ENCODE measurements at regions not wholly inside any gene's neighbourhood (a gene's known extent, or its start where the extent isn't known, plus 50 kb on each side); places are given as distances from the start of the nearest gene placed in this dataset.
"Not testable (repeated sequence)": the region's sequence is repeated elsewhere in the genome, so short reads cannot be mapped to it uniquely, and the experiment has no call there.

DNA sequence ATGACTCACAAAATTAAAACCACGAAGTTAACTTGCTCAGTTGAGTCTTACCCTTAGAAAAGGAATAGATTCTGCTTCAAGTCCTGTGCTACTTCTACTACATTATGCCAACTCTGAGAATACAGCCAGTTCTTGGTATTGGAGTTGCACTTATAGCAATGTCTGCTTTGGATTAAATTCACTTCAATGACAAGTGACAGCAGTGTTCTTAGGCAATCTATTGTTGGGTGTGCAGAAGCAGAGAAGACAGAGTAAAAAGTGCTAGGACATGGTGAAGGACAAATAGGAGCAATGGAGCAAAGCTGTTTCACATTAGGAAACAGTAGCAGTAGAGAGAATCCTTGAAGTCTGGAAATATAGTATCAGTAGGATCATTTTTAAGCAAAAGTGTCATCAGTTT, 713.1 kb downstream of the SI start:
- DNase-seq = no peak

DNA sequence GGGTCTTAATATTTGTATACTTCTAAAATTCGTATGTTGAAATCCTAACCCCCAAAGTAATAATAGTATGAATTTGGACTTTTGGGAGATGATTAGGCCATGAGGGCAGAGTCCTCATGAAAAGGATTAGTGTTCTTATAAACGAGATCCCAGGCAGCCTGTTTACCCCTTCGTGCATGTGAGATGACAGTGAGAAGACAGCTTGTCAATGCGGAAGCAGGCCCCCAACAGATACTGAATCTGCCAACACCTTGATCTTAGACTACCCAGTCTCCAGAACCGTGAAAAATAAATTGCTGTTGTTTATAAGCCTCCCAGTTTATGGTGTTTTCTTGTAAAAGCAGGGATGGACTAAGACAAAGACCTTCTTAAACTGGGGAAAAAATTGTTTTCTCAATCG, 714.2 kb downstream of the SI start:
- no peak for DNase-seq

DNA sequence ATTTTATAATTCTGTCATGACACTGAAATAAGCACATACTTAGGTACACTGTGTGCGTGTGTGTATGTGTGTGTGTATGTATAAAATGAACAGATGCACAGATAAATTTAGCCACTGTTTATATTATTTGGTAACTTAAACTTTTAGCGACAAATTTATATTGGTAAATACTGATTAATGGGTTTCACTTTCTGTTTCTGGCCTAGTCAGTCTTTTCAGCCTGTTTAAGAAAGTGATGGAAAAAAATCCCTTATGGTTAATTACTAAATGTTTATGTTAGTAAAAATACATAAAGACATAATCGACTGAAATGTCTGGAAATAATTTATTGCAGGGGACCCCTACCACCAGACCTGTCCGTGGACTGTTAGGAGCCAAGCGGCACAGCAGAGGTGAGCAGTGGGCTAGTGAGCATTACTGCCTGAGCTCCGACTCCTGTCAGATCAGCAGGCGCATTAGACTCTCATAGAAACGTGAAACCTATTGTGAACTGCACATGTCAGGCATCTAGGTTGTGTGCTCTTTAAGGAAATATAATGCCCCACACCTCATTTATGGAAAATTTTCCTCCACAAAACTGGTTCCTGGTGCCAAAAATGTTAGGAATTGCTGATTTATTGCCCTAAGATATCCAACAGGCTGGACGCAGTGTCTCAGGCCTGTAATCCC, 717.4 kb downstream of the SI start:
- DNase-seq = no peak

DNA sequence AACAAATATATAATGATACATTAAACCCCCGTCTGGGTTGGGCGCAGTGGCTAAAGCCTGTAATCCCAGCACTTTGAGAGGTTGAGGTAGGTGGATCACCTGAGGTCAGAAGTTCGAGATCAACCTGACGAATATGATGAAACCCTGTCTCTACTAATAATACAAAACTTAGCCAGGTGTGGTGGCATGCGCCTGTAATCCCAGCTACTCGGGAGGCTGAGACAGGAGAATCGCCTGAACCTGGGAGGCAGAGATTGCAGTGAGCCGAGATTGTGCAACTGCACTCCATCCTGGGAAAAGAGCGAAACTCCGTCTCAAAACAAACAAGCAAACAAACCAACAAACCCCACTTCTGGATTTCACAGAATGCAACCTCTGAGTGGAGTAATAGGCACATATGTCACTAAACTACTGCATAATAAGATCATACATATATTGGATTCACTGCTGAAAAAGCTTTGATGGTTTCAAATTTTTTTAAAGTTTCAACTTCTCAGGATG, 718.2 kb downstream of the SI start:
- DNase-seq = no peak

DNA sequence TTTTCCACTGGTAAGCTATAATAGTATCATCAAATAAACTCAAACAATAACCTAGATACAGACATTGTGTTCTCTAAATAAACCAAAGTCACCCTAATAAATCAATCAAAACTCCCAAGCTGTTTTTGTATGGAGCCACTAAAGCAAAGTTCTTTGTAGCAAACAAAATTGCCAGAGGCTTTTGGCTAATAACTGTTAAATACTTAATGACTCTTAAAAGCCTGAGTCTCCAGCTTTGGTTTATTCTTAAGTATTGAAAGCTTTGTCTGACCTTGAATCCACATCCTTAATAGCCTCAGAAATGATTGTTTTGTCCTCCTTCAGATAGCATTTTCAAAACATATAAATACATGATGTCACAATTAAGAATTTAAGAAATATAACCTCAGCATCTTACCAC, 725.3 kb downstream of the SI start:
- DNase-seq = no peak

DNA sequence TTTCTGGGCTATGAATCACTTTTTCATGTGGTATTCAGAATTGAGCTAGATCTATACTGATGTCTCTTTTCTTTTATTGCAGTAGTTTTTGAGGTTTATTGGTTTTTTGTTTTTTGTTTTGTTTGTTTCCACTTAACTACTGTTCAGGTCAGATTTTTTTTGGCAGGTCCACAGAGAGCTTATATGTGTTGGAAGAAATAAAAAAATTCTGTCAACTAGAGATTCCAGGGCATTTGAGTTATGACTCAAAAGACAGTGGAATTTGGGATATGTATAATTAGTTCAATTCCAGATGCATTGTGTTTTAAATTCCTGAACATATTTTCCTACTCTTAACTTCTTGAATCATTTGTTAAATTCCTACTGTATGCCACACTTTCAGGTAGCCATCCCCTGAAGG, 727.2 kb downstream of the SI start:
- DNase-seq = no peak

DNA sequence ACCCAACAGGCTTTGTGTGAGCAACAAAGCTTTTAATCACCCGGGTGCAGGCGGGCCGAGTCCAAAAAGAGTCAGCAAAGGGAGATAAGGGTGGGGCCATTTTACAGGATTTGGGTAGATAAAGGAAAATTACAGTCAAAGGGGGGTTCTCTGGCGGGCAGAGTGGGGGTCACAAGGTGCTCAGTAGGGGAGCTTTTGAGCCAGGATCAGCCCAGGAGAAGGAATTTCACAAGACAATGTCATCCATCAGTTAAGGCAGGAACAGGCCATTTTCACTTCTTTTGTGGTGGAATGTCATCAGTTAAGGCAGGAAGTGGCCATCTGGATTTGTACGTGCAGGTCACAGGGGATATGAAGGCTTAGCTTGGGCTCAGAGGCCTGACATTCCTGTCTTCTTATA, 736.1 kb downstream of the SI start:
- DNase-seq = not testable (repeated sequence)

DNA sequence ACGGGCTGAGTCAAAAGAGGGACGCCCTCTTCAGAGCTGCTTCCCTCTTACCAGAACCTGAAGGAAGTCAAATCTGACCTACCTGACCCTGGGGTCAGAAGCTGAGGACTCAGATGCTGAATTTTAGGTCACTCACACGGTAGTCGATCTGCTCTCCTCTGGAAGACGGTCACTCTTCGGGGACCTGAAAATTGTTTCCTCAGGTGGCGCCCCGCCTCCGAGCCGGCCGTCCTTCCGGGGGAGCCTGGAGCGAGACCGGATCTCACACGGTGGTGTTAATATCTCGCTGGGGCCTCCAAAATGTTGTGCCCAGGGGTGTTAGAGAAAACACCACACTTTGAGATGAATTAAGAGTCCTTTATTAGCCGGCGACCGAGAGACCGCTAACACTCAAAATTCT, 737.2 kb downstream of the SI start:
- no peak for DNase-seq

DNA sequence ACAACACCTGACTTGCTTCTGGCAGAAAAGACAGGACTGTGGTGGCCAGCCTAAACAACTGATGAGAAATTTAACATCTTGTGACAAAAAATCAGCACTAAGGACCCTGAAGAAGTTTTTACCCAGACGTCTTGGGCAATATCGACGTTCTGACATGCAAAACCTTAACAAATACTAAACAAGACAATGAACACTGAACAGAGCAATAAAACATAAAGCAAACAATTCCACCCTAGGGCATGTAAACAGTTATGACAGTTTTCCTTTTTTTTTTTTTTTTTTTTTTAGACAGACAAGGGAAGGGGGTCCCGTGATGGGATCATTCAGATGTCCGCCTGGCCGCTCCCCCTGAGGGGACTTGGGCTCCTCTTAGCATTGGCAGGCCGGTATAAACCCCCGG, 738.0 kb downstream of the SI start:
- DNase-seq = no peak

DNA sequence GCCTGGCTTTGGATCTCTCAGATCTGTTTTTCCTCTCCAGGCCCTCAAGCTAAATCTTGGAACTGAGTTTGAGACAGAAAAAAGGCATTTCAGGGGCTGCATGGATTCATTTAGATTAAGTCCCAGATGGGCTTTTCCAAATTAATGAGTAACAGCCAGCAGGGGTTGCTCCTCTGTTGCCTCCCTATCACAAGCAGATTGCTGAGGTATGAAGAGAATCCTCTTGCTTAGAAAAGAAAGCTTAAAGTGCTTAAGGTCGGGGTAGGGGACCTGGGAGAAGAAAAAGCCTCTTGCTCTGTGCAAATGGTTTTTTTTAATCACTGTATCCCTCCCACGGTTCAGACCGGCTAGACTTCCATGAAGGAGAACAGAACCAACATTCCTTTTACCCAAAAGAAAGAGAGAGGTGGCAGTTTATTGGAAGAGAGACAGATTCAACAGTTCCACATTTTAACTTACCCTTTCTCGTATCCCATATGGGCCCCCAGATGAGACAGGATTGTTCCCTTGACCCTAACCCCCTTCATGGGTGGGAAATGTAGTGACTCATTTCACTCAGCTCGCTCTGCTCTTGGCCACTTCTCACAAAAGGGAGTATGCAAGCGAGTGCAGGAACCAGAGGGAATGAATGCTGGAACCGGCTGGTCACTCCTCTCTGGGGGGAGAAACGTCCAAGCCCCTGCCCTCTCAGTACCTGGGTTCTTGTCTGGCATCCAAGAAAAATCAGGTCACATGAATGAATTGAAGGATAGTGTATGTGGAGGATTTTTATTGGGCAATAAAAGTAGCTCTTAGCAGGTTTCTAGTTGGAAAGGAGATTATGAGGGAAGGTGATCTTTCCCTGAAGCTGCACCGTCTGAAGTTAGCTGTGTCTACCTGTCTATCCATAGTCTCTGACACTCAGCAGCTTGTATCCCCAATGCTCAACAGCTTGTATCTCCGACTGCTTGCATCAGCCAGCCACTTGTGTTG, 745.2 kb downstream of the SI start:
- DNase-seq = no peak

DNA sequence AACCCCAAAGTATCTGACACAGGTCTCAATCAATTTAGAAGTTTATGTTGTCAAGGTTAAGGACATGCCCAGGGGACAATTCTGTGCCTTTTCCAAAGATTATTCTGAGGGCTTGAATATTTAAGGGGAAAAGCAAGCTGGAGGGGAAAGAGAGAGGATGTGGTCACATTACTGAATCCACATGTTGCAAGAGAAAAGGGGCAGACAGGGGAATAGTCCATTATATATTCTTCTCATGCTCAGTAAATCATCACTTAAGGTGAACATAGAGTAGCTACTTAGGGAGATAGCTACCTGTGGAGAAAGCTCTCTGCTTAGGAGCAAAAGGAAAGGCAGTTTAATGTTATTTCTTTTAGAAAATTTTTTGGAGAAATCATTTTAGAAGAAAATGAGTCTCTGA, 751.6 kb downstream of the SI start:
- no peak for DNase-seq

DNA sequence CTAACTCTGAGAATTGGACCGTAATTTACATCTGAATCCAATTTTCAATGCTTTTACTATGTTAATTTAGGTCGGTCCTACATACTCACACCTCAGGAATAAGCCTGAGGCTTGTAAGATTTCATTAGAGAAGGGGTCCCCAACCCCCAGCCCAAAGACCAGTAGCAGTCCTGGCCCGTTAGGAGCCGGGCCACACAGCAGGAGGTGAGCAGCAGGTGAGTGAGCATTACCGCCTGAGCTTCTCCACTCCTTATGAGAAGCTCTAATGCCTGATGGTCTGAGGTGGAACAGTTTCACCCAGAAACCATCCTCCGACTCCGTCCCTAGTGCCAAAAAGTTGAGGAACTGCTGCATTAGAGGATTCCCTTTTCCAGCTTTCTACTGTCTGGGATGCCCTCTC, 757.3 kb downstream of the SI start:
- no peak for DNase-seq

DNA sequence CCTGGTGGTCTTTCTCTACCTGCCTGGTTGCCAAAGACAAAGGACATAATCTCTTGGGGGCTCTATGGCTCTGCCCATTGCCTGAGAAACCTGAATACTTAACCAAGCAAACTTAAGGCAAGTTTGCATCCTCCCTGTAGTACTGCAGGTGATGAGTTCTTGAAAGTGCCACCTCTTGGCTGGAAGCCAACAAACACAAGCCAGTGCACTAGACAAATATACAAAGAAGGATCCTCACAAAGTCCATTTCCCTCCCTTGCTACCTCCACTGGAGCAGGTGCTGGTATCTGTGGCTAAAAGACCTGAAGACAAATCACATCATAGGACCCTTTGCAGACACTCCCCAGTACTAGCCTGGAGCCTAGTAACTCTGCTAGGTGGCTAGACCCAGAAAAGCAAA, 772.3 kb downstream of the SI start:
- no peak for DNase-seq

DNA sequence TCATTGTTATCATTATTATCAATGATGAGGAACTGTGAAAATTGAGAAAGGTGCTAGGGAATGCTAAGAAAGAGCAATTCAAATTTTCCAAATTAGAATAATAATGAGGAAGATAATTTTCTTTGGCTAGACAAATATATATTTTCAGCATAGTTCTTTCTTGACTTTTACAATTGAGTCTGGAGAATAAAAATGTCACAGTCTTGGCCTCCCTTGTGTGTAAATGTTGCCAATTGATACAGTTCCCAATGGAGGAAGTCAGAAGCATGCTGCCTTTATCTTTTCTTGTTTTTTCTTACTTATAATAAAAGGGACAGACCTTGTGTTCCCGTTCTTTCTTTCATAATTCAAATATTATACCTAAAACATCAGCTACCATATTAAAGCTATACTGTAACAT, 774.4 kb downstream of the SI start:
- no peak for DNase-seq

DNA sequence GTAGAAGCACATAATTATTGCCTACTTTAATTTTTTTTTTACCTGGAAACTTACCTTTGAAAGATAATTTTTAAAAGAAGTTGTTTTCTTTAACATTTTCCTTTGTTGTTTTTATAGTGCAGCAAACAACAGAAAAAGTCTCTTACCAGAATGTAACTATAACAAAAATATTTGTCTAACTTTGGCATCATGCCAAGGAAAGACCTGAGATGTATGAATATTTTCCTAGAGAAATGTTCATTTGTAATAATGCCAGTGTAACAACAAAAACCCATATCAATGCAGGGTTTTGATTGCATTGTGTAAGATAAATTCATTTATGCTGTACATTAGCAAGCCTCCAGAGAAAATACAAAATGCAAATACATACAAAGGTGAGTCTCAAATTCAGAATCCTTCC, 775.7 kb downstream of the SI start:
- DNase-seq = no peak

DNA sequence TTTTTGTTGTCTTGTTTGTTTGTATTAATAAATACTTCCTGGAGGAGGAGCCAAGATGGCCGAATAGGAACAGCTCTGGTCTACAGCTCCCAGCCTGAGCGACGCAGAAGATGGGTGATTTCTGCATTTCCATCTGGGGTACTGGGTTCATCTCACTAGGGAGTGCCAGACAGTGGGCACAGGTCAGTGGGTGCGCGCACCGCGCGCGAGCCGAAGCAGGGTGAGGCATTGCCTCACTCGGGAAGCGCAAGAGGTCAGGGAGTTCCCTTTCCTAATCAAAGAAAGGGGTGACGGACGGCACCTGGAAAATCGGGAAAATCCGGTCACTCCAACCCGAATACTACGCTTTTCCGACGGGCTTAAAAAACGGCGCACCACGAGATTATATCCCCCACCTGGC, 786.8 kb downstream of the SI start:
- not testable (repeated sequence) for DNase-seq

DNA sequence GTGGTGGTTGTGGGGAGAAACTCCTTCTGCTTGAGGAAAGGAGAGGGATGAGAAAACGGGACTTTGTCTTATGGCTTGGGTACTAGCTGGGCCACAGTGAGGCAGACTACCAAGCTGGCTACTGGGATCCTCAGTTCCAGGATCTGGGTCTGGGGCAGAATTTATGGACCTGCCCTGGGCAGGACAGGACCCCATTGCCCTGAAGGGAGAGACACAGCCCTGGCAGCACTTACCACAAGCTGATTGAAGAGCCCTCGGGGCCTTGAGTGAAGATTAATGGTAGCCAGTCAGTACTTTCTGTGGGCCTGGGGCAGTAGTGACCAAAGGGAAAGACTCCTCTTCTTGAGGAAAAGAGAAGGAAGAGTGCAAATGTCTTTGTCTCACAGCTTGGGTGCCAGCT, 799.7 kb downstream of the SI start:
- DNase-seq = no peak

DNA sequence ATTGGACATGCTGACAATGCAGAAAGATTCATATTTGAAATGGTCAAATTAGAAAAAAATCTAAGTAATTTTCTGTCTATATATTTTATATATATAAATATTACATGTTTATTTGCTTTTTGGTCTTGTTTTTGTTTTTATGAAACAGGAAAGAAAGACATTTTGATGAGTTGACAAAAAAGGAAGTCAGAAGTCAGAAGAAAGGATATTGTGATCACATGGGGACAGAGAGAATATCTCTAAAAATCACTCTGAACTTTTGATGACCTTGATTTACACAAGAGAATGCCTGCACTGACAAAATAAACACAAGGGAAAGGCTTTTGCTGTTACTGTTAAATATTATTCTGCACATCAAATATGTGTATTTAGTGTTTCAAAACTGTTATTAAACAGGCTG, 811.2 kb downstream of the SI start:
- DNase-seq = no peak

DNA sequence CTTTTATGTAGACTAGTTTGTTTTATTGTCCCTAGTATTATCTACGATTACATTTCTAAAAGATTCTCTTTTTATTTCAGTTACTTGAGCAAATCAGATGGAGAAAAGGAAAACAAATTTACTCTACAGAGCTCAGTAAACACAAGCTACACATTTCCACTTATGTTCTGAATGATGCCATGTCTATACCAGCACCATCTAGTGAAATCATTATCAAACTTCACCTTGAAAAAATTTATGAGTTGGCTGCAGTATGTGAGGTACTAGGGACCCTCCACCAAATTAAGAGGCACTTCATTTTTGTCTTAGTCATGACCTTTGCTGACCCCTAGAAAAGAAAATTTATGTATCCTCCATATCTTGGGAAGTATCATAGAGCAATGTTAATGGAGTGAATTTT, 827.4 kb downstream of the SI start:
- no peak for DNase-seq

DNA sequence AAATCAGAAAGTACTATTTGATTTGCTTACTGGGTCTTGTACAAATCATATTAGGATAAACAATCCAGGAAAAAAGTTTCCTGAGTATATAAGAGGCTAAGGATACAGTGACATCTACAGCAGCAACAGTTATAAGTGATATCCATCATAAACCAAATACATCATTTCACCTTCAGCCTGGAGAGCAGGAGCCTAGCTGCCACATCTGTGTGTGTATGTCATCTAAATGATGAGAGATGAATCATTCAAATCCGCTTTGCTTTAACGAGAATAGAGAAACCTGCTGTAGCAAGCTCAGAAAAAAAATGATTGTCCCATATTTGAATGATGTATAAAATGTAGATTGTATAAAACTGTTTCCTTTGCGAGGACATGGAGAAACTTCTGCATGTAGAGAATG, 841.4 kb downstream of the SI start:
- no peak for DNase-seq

DNA sequence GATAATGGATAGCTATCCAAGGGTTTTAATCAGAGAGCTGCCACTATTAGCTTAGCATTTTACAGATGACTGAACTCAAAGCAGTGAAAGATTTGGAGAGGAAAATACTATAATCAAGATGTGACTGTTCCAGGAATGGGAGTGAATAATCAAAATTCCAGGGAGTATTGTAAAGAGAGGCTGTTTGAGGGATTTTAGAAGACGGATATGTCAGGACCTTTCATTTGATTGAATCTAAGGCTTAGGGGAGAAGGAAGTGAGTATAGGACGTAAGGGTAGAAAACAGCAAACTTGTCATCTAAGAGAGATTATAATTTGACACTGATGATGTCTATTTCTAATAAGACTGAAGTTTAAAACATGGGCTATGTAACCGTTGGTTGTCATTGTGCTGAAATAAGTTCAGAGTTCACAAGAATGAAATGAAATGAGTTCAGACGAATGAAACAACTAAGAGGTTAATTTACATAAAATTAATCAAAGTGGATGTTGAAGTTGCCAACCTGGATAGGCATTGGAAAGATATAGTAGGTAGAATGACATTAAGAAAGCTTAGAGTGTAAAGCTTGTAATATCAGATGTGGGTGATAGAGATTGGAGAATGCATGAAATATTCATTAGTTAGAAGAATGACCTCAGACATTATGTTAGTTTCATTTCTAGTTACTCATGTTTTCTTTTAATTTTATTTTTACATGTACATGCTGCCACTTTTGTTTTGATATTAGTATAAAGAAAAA, 842.8 kb downstream of the SI start:
- DNase-seq = no peak

DNA sequence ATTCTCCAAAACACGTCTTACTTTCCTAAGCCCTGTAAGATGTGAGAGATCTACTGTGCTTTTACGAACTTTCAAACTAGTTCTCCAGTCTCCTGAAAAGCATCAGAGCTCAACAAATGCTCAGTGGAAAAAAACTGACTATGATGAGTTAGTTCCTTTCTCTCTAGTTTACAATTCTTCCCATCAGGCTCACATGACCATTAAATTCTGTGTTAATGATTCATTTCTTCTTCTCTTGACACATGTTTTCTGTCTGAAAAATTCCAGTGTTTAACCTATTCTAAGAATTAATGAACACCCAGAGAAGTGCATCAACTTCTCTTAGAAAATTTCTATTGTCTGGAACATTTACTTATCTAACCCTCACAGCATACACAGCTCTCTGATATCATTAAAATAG, 844.3 kb downstream of the SI start:
- DNase-seq = no peak

DNA sequence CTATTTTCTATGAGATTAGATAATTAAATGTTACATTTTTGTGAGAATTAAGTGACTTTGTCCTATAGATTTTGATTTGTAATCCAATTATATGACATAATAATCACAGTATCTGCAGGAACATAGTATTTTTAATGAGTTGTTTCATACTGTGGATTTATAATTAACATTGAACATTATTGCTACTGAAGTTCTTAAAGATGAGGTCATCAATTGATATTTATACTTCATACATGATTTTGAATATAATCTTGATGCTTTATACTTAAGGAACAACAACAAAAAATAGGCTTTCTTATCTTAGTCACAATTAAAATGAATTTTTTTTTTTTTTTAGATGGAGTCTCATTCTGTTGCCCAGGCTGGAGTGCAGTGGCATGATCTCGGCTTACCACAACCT, 846.6 kb downstream of the SI start:
- no peak for DNase-seq

Data from DMS153 (cell line).